ENCODE measurements at regions not wholly inside any gene's neighbourhood (a gene's known extent, or its start where the extent isn't known, plus 50 kb on each side); places are given as distances from the start of the nearest gene placed in this dataset.

DNA sequence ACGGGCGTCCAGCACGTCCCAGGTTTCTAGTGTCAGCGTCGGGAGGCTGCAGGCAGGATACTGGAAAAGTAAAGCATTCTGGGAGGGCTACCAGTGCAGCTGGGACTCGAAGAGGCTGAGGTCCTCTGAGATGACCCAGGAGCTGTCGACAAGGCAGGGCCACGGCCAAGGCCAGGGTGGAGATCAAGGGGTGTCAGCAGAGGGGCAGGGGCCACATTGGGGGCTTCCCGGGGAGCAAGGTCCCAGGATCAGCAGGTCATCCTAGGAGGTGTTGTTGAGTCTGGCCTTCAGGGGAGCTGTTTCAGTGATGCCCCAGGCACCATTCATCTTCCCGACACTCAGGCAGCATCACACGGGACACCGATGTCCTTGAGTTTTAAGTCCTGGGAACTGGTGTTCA lies 377.8 kb upstream of the SFSWAP start:
- DNase-seq (ENCODE audit: low spot score) = no peak
- CTCF ChIA-PET = no interaction called here
- Histone ChIP-seq H3K36me3 (ENCODE audit: insufficient read depth, low read length, poor library complexity, severe bottlenecking) (no peaks in the 10 kb centered on the region), H3K9me3 (ENCODE audit: low read depth, low read length, poor library complexity, severe bottlenecking) (no peaks in the 10 kb centered on the region), H3K27ac (ENCODE audit: low read depth, low read length, poor library complexity, severe bottlenecking) (no peak overlapping the region), H3K27me3 (replicated peaks; ENCODE audit: insufficient read depth, low read depth, low read length, poor library complexity) (no peaks in the 10 kb centered on the region), H3K4me1 (ENCODE audit: insufficient read depth, low read length, poor library complexity, severe bottlenecking) (no peaks in the 10 kb centered on the region), H3K4me3 (ENCODE audit: low read depth, low read length, poor library complexity, severe bottlenecking) (no peak overlapping the region)
- POLR2A ChIA-PET (ENCODE audit: low non-redundant PET) = no interaction called here
- TF ChIP-seq, protein P1, sequence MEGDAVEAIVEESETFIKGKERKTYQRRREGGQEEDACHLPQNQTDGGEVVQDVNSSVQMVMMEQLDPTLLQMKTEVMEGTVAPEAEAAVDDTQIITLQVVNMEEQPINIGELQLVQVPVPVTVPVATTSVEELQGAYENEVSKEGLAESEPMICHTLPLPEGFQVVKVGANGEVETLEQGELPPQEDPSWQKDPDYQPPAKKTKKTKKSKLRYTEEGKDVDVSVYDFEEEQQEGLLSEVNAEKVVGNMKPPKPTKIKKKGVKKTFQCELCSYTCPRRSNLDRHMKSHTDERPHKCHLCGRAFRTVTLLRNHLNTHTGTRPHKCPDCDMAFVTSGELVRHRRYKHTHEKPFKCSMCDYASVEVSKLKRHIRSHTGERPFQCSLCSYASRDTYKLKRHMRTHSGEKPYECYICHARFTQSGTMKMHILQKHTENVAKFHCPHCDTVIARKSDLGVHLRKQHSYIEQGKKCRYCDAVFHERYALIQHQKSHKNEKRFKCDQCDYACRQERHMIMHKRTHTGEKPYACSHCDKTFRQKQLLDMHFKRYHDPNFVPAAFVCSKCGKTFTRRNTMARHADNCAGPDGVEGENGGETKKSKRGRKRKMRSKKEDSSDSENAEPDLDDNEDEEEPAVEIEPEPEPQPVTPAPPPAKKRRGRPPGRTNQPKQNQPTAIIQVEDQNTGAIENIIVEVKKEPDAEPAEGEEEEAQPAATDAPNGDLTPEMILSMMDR (conservative IDR thresholded peaks at IDR 0.05; ENCODE audit: low read depth, low read length) = no peak
- no peak for TF ChIP-seq EZH2 (IDR thresholded peaks at IDR 0.05; ENCODE audit: borderline replicate concordance, low read depth, low read length, poor library complexity, severe bottlenecking)
- BruUV-seq (replicated peaks) = no TSS peak
- intact Hi-C loops (cut with micrococcal nuclease; ENCODE audit: unreplicated experiment) = no loop called here

DNA sequence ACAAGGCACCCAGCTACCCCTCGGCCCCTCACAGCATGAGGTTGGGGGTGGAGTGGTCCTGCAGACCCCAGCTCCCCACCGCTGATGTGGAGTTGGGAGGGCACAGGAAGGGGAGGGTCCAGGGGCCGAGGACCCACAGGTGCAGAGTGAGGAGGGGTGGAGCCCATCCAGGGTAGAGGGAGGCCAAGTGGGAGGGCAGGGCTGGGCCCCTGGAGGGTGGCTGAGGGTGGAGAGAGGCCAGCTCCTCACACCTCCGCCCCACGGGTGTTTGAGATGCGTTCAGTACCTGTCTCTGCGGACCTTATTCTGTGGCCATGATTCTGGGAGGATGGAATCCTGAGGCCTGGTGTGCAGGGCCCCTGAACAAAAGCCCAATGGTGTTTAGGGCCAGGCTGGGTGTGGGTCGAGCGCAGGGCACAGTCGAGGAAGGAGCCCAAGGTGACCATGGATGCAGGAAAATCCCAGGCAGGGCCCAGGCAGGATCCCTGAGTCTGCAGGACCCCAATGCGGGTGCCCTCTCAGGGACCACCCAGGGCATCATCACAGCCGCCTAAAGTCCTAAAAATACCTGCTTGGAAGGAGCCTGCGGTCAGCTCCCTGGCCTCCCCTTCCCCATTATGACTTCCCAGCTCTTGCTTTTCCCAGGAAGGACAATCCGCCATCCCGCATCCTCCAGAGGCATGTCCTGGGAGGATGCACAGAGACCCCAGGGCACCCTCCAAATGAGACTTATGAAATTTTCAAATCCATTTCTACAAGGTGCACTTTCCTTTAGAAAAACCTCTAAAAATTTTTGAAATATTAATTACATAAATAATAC lies 377.1 kb upstream of the SFSWAP start:
- TF ChIP-seq EZH2 (IDR thresholded peaks at IDR 0.05; ENCODE audit: borderline replicate concordance, low read depth, low read length, poor library complexity, severe bottlenecking) = no peak
- TF ChIP-seq, protein P1 (conservative IDR thresholded peaks at IDR 0.05; ENCODE audit: low read depth, low read length) = no peak
- no peaks in the 10 kb centered on the region for H3K27me3 ChIP-seq (replicated peaks; ENCODE audit: insufficient read depth, low read depth, low read length, poor library complexity)
- no TSS peak for BruUV-seq (replicated peaks)
- ChIA-PET POLR2A (ENCODE audit: low non-redundant PET) (no interaction called here), CTCF (no interaction called here)
- DNase-seq (ENCODE audit: low spot score) = no peak
- no peaks in the 10 kb centered on the region for H3K36me3 ChIP-seq (ENCODE audit: insufficient read depth, low read length, poor library complexity, severe bottlenecking)
- H3K27ac ChIP-seq (ENCODE audit: low read depth, low read length, poor library complexity, severe bottlenecking) = no peak overlapping the region
- H3K9me3 ChIP-seq (ENCODE audit: low read depth, low read length, poor library complexity, severe bottlenecking) = no peaks in the 10 kb centered on the region
- H3K4me3 ChIP-seq (ENCODE audit: low read depth, low read length, poor library complexity, severe bottlenecking) = no peak overlapping the region
- no peaks in the 10 kb centered on the region for H3K4me1 ChIP-seq (ENCODE audit: insufficient read depth, low read length, poor library complexity, severe bottlenecking)
- intact Hi-C loops (cut with micrococcal nuclease; ENCODE audit: unreplicated experiment) = no loop called here

DNA sequence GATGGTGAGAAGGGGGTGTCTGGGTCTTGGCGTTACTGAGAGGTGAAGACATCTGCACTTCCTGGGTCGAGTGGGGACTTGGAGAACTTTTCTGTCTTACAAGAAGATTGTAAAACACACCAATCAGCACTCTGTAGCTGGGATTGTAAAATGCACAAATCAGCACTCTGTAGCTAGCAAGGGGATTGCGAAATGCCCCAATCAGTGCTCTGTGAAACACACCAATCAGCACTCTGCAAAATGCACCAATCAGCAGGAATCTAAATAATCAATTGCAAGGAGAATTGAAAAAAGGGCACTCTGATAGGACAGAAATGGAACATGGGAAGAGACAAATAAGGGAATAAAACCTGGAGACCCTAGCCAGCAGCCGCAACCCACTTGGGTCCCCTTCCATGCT lies 376.1 kb upstream of the SFSWAP start:
- Histone ChIP-seq H3K27me3 (replicated peaks; ENCODE audit: insufficient read depth, low read depth, low read length, poor library complexity) (no peaks in the 10 kb centered on the region), H3K4me1 (ENCODE audit: insufficient read depth, low read length, poor library complexity, severe bottlenecking) (no peaks in the 10 kb centered on the region), H3K36me3 (ENCODE audit: insufficient read depth, low read length, poor library complexity, severe bottlenecking) (no peaks in the 10 kb centered on the region), H3K4me3 (ENCODE audit: low read depth, low read length, poor library complexity, severe bottlenecking) (no peak overlapping the region), H3K27ac (ENCODE audit: low read depth, low read length, poor library complexity, severe bottlenecking) (no peak overlapping the region), H3K9me3 (ENCODE audit: low read depth, low read length, poor library complexity, severe bottlenecking) (no peaks in the 10 kb centered on the region)
- TF ChIP-seq, protein P1 (conservative IDR thresholded peaks at IDR 0.05; ENCODE audit: low read depth, low read length) = no peak
- no peak for TF ChIP-seq EZH2 (IDR thresholded peaks at IDR 0.05; ENCODE audit: borderline replicate concordance, low read depth, low read length, poor library complexity, severe bottlenecking)
- ChIA-PET CTCF (no interaction called here), POLR2A (ENCODE audit: low non-redundant PET) (no interaction called here)
- intact Hi-C loops (cut with micrococcal nuclease; ENCODE audit: unreplicated experiment) = no loop called here
- BruUV-seq (replicated peaks) = no TSS peak
- DNase-seq (ENCODE audit: low spot score) = no peak
